HG03064 (cell line): ENCODE measurements at regions not wholly inside any gene's neighbourhood (a gene's known extent, or its start where the extent isn't known, plus 50 kb on each side); places are given as distances from the start of the nearest gene placed in this dataset.
"Not testable (repeated sequence)": the region's sequence is repeated elsewhere in the genome, so short reads cannot be mapped to it uniquely, and the experiment has no call there.

Experiments used
- ATAC-seq: cut with Tn5 transposase; IDR thresholded peaks from one replicate; pipeline ENCODE4 v1.9.1; 2021; ENCODE audit warnings: low read depth; ENCODE audit not compliant: unreplicated experiment

GRCh38 chr18:65671621-65672415 lies 79.0 kb upstream of the CDH7 start:
- ATAC-seq = no peak

- ATAC-seq = not testable (repeated sequence)
Observed at GRCh38 chr18:65670145-65670544, 80.7 kb upstream of the CDH7 start.

GRCh38 chr18:65661391-65661790 lies 89.4 kb upstream of the CDH7 start:
- no peak for ATAC-seq

GRCh38 chr18:65659912-65660311 lies 90.9 kb upstream of the CDH7 start:
- no peak for ATAC-seq

GRCh38 chr18:65659312-65659711 lies 91.5 kb upstream of the CDH7 start:
- ATAC-seq = no peak

GRCh38 chr18:65651192-65651591 lies 99.6 kb upstream of the CDH7 start:
- ATAC-seq = no peak

- no peak for ATAC-seq
Observed at GRCh38 chr18:65632236-65632635, 118.6 kb upstream of the CDH7 start.

- ATAC-seq = no peak
Observed at GRCh38 chr18:65631766-65632165, 119.0 kb upstream of the CDH7 start.

GRCh38 chr18:65628390-65628789 lies 122.4 kb upstream of the CDH7 start:
- no peak for ATAC-seq

- ATAC-seq = no peak
Observed at GRCh38 chr18:65623676-65624075, 127.1 kb upstream of the CDH7 start.

GRCh38 chr18:65622436-65622835 lies 128.4 kb upstream of the CDH7 start:
- ATAC-seq = no peak

GRCh38 chr18:65620076-65620696 lies 130.6 kb upstream of the CDH7 start:
- no peak for ATAC-seq

GRCh38 chr18:65610939-65611338 lies 139.9 kb upstream of the CDH7 start:
- no peak for ATAC-seq

GRCh38 chr18:65608471-65608870 lies 142.3 kb upstream of the CDH7 start:
- ATAC-seq = no peak

GRCh38 chr18:65607161-65607560 lies 143.7 kb upstream of the CDH7 start:
- ATAC-seq = no peak

- no peak for ATAC-seq
Observed at GRCh38 chr18:65606551-65607130, 144.2 kb upstream of the CDH7 start.

GRCh38 chr18:65605352-65605751 lies 145.5 kb upstream of the CDH7 start:
- ATAC-seq = not testable (repeated sequence)

- no peak for ATAC-seq
Observed at GRCh38 chr18:65601775-65602174, 149.0 kb upstream of the CDH7 start.

- no peak for ATAC-seq
Observed at GRCh38 chr18:65592435-65592834, 158.4 kb upstream of the CDH7 start.

- ATAC-seq = no peak
Observed at GRCh38 chr18:65587491-65587890, 163.3 kb upstream of the CDH7 start.

GRCh38 chr18:65582094-65582493 lies 168.7 kb upstream of the CDH7 start:
- ATAC-seq = not testable (repeated sequence)

GRCh38 chr18:65568866-65569265 lies 181.9 kb upstream of the CDH7 start:
- no peak for ATAC-seq
